ENCODE measurements at regions not wholly inside any gene's neighbourhood (a gene's known extent, or its start where the extent isn't known, plus 50 kb on each side); places are given as distances from the start of the nearest gene placed in this dataset.

GRCh38 chr12:75882421-75882820 lies 149.2 kb downstream of the PHLDA1 start:
- TF ChIP-seq, protein P1, sequence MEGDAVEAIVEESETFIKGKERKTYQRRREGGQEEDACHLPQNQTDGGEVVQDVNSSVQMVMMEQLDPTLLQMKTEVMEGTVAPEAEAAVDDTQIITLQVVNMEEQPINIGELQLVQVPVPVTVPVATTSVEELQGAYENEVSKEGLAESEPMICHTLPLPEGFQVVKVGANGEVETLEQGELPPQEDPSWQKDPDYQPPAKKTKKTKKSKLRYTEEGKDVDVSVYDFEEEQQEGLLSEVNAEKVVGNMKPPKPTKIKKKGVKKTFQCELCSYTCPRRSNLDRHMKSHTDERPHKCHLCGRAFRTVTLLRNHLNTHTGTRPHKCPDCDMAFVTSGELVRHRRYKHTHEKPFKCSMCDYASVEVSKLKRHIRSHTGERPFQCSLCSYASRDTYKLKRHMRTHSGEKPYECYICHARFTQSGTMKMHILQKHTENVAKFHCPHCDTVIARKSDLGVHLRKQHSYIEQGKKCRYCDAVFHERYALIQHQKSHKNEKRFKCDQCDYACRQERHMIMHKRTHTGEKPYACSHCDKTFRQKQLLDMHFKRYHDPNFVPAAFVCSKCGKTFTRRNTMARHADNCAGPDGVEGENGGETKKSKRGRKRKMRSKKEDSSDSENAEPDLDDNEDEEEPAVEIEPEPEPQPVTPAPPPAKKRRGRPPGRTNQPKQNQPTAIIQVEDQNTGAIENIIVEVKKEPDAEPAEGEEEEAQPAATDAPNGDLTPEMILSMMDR (IDR thresholded peaks at IDR 0.05; ENCODE audit: low read depth, low read length) = no peak
- peaks cover 10% of the 10 kb centered on the region for H3K4me1 ChIP-seq (ENCODE audit: low read depth)
- H3K9me3 ChIP-seq (ENCODE audit: low read depth) = no peaks in the 10 kb centered on the region
- no peak overlapping the region for H3K27ac ChIP-seq
- no peak for DNase-seq (ENCODE audit: low read depth in 1 of 2, low spot score in 1 of 2)
- H3K36me3 ChIP-seq = no peaks in the 10 kb centered on the region
- no peak overlapping the region for H3K4me3 ChIP-seq
- no peaks in the 10 kb centered on the region for H3K27me3 ChIP-seq

DNA sequence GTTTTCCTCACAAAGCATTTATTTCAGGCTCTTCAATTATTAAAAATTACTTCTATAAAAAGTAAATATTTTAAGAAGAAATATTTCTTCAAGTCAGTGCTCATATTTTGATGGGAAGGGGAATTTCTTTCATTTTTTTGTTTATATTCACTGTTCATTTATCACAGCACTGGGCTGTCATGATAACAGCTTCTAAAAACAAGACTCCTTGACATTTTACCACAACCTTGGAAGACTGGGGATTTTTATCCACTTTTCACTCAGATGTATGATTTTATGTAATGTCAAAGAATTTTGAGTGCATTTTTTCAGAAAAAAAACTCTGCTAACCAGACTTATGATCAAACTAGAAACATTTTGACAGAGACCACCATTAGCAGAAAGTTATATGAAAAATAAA lies 149.7 kb downstream of the PHLDA1 start:
- TF ChIP-seq, protein P1 (IDR thresholded peaks at IDR 0.05; ENCODE audit: low read depth, low read length) = no peak
- Histone ChIP-seq H3K27ac (no peak overlapping the region), H3K36me3 (no peaks in the 10 kb centered on the region), H3K27me3 (no peaks in the 10 kb centered on the region), H3K4me1 (ENCODE audit: low read depth) (peaks cover 14% of the 10 kb centered on the region), H3K4me3 (no peak overlapping the region), H3K9me3 (ENCODE audit: low read depth) (no peaks in the 10 kb centered on the region)
- peak in 1 of 2 donors; percentile 19 for DNase-seq (ENCODE audit: low read depth in 1 of 2, low spot score in 1 of 2)

DNA sequence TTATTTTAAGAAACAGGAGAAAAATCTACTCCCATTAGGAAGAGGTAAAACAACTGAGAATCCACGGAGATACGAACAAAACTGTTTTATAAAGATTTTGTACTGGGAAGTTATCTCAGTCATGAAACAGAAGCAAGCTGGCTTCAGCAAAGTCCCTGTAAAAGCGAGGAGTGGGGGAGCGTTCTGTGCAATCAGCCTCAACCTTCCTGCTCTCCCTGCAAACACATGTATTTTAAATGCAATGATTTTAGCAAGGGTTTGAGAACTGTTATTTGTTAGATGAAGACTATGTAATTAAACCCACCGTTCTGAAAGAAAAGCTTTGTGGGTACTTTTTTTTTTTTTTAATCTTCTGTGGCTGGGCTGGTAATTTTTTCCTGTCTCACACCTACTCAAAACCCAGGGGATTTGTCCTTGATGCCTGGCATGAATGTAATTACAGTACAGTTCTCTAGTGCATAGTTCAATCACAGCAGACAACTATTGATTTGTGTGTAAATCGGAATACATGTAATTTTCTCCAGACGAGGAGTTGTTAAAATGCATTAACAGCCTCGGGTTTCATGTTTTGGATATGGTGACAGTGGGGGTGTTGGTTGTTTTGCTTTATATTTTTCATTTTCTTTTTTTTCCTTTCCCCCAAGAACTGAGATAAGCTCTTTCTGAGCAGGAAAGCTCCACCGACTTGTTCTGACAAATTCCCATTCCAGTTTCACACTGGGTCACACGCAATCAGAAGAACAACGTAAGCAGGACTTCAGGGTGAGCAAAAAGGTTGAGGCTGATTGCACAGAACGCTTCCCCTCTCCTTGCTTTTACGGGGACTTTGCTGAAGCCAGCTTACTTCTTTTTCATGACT lies 153.6 kb downstream of the PHLDA1 start:
- H3K27ac ChIP-seq = no peak overlapping the region
- DNase-seq (ENCODE audit: low read depth in 1 of 2, low spot score in 1 of 2) = peak; percentile 35 to 82
- no peaks in the 10 kb centered on the region for H3K9me3 ChIP-seq (ENCODE audit: low read depth)
- TF ChIP-seq, protein P1 (IDR thresholded peaks at IDR 0.05; ENCODE audit: low read depth, low read length) = no peak
- no peaks in the 10 kb centered on the region for H3K36me3 ChIP-seq
- no peaks in the 10 kb centered on the region for H3K27me3 ChIP-seq
- peaks cover 17% of the 10 kb centered on the region for H3K4me1 ChIP-seq (ENCODE audit: low read depth)
- H3K4me3 ChIP-seq = no peak overlapping the region

DNA sequence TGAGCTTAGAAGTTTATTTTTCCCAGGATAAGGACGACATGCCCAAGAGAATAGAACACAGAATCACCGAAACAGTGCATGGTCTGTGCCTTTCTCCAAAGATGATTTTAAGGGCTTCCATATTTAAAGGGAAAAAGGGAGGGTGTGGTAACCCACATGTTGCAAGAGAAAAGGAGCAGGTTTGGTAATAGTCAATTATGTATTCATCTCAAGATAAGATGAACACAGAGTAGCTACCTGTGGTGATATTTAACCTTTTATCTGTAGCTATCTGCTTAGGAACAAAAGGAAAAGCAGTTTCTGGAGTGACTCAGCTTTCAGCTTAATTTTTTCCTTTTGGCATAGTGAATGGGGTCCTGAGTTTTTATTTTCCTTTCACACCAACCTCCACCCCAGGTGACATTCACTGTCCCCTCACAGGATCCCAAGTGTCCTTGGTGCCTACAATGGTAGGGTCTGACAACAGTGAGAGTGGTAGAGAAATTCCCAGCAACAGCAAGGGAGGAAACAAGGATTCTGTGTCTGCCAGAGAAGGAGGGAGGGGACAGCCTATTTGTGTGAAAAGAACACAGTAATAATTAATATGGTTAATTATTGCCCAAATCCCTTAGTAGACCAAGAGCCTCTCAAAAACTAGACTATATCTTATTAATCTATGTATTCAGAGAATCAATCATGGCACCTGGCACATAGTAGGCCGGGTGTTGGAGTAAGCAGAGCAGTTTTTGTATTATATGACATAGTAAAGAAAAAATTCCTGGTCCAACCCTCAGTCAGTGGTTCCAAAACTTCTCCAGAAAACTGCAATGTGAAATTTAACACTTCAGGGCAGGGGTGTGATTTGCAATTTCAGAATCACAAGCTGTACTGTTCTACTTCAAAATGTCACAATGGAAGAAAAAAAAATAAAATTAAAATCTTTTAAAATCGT lies 154.5 kb downstream of the PHLDA1 start:
- peak in 1 of 2 donors; percentile 45 for DNase-seq (ENCODE audit: low read depth in 1 of 2, low spot score in 1 of 2)
- Histone ChIP-seq H3K9me3 (ENCODE audit: low read depth) (no peaks in the 10 kb centered on the region), H3K27ac (no peak overlapping the region), H3K4me1 (ENCODE audit: low read depth) (peaks cover 17% of the 10 kb centered on the region), H3K27me3 (no peaks in the 10 kb centered on the region), H3K4me3 (no peak overlapping the region), H3K36me3 (no peaks in the 10 kb centered on the region)
- TF ChIP-seq, protein P1 (IDR thresholded peaks at IDR 0.05; ENCODE audit: low read depth, low read length) = no peak

- Histone ChIP-seq H3K36me3 (no peaks in the 10 kb centered on the region), H3K9me3 (ENCODE audit: low read depth) (no peaks in the 10 kb centered on the region), H3K4me3 (no peak overlapping the region), H3K4me1 (ENCODE audit: low read depth) (peaks cover 17% of the 10 kb centered on the region), H3K27me3 (no peaks in the 10 kb centered on the region), H3K27ac (no peak overlapping the region)
- TF ChIP-seq, protein P1 (IDR thresholded peaks at IDR 0.05; ENCODE audit: low read depth, low read length) = no peak
- DNase-seq (ENCODE audit: low read depth in 1 of 2, low spot score in 1 of 2) = no peak
Measured at GRCh38 chr12:75874441-75874840, 157.1 kb downstream of the PHLDA1 start.
